RCC 7860 (cell line): ENCODE measurements at regions not wholly inside any gene's neighbourhood (a gene's known extent, or its start where the extent isn't known, plus 50 kb on each side); places are given as distances from the start of the nearest gene placed in this dataset.

ENCODE experiments used
- DNase-seq: peaks from one replicate; pipeline ENCODE4 v3.0.0-alpha.2; 2015; ENCODE audit warnings: low spot score
- FAIRE-seq: peaks from 2 replicates; lab custom pipeline; 2012; peaks lifted over from hg19 to GRCh38; lab: Jason Lieb, UNC

DNA sequence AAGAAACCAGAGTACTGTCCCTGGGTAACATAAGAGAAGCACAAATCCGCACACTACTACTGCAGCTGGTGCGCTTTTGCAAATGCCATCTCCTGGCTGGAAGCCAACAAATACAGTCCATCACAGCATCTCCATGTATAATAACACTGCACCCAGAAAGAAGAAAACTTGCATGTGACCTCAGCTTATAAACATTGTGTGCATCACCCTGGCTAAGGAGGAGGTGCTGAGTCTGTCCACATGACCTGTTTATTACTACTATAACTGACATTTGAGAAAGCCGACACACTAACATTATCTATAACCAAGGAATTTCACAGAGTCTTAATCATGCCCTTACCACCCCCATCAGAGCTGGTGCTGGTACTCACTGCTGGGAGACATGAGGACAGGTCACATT is 516.8 kb downstream of the CFAP47 start:
- FAIRE-seq = no peak
- DNase-seq = peak; percentile 60

- DNase-seq (no peak), FAIRE-seq (no peak)
Observed at GRCh38 chrX:36443007-36443406, 523.5 kb downstream of the CFAP47 start.

- no peak for DNase-seq
- no peak for FAIRE-seq
Observed at GRCh38 chrX:36445566-36445965, 526.0 kb downstream of the CFAP47 start.

DNA sequence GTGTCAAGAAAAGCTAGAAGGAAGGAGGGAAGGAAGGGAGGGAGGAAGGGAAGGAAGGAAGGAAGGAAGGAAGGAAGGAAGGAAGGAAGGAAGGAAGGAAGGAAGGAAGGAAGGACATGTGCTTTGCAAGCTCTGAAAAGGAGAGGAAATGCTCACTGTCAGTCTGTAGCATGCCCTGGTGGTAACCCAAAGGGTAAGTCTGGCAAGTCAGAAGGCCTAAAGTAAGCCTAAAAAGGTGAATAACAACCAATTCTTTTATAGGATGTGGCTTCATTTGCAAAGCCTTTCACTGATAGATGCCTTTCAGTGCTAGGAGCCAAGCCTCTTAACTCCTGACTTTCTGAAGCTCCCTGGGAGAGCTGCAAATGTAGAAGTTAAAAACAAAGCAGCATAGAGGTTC is 542.6 kb downstream of the CFAP47 start:
- no peak for DNase-seq
- FAIRE-seq = no peak

- no peak for DNase-seq
Observed at GRCh38 chrX:36480441-36480990, 527.6 kb upstream of the FAM47C start.

GRCh38 chrX:36501169-36501702 is 506.9 kb upstream of the FAM47C start:
- DNase-seq (no peak), FAIRE-seq (no peak)

More at GRCh38 chrX:36480441-36480990, 527.6 kb upstream of the FAM47C start:
- no peak for FAIRE-seq

DNA sequence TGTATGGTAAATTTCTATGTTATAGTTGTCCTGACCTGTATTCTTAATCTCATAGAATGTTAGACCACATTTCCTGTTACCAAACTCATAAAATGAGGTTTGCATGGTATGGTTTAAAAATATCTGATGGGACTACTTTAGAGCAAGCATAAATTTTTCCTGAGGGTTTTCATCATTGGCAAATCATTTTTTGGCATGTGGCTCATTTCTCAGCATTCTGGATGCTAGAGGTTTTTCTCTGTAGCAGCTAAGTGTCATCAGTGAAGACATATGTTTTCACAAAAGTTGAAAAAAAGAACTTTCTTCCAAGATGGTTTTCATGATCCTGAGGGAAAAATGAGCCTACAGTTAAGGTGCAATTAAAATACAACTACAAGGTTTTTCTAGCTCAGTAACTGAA is 503.5 kb upstream of the FAM47C start:
- FAIRE-seq (no peak), DNase-seq (no peak)

GRCh38 chrX:36508042-36508441 is 500.1 kb upstream of the FAM47C start:
- no peak for DNase-seq
- no peak for FAIRE-seq

- FAIRE-seq (no peak), DNase-seq (no peak)
Observed at GRCh38 chrX:36510736-36511135, 497.4 kb upstream of the FAM47C start.

DNA sequence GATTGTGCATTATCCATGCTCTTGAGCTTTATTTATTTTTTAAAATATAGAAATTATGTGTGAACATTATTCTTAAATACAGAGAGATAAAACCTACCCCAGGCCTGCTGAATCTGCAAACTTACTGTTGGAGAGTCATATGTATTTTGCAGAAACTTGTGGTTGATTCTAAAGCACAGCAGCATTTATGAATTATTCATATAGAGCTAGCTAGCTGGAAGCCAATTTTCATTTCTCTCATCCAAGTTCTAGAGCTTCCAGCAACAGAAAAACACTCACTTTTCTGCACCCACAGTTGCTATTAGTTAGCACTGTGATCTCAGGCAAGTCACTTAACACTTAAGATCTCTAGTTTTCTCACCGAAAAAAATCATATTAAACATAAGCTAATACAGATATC is 479.5 kb upstream of the FAM47C start:
- FAIRE-seq (no peak), DNase-seq (no peak)

GRCh38 chrX:36534900-36535299 is 473.3 kb upstream of the FAM47C start:
- DNase-seq (no peak), FAIRE-seq (no peak)

- DNase-seq (no peak), FAIRE-seq (no peak)
Observed at GRCh38 chrX:36543499-36543898, 464.7 kb upstream of the FAM47C start.

DNA sequence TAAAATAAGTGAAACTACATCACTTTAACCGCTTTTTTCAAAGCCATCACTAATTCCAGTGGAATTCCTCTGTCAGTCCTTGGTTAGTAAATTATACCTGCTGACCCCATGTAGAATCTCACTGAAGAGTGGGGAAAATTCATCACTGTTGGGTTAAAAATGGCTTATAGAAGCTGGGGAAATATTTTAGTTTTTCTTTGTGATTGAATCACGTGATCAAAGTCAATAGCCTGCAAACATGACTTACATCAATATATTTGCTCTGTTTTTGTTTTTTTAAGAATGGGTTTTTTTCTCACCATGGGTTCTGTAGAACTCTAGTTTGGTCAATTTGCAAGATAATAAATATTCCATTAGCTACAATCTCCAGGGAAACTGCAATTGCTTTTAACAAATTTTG is 445.2 kb upstream of the FAM47C start:
- DNase-seq (no peak), FAIRE-seq (no peak)

DNA sequence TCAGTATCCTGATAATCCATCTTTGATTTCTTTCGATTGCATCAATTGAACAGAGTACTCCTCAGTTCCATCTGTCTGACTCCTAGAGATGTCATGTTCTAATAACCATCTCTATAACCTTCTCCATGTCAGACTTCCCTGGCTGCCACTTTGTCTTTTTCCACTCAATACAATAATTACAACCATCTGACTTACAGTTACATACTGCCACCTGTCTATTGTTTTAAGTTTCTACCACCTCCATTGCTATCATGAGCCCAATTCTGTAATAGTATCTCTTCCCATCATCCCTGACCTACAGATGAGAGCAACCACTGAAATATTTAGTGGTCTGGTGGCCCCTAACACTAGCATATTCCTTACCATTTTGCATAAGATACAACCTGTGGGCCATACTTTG is 439.2 kb upstream of the FAM47C start:
- DNase-seq (no peak), FAIRE-seq (no peak)

GRCh38 chrX:36573720-36574119 is 434.4 kb upstream of the FAM47C start:
- DNase-seq (no peak), FAIRE-seq (no peak)

- FAIRE-seq (no peak), DNase-seq (no peak)
Observed at GRCh38 chrX:36575670-36576069, 432.5 kb upstream of the FAM47C start.

DNA sequence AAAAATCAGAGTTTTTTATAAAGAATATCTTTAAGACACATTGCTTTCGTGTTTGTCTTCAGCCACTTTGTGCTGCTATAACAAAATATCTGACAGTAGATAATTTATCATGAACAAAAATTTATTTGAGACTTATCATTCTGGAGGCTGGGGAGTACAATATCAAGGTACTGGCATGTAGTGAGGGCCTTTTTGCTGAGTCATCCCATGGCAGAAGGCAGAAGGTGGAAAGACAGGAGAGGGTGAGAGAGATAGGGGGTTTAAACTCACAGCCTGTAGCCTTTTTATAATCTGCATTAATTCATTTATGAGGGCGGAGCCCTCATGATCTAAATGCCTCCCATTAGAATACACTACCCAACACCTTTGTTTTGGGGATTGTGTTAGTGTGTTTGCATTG is 431.2 kb upstream of the FAM47C start:
- DNase-seq = no peak
- FAIRE-seq = no peak

DNA sequence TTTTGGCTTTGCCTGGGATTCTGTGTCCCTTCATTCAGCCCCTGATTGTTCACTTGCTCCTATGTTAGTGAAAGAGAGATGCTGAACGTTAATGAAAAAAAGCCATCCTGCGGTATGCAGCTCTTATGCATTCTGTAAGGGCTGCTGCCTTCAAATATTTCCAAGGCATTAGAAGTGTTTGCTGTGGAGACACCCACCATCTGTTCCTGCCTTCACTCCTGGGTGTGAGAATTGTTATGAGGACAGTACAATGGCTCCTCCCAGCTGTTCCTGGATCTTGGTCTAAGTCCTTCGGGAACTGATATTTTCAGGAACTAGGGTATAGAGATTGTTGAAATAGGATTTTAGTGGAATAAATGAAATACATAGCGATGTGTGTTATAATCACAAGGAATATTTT is 427.1 kb upstream of the FAM47C start:
- DNase-seq (no peak), FAIRE-seq (no peak)

GRCh38 chrX:36583674-36584073 is 424.5 kb upstream of the FAM47C start:
- FAIRE-seq (no peak), DNase-seq (no peak)

DNA sequence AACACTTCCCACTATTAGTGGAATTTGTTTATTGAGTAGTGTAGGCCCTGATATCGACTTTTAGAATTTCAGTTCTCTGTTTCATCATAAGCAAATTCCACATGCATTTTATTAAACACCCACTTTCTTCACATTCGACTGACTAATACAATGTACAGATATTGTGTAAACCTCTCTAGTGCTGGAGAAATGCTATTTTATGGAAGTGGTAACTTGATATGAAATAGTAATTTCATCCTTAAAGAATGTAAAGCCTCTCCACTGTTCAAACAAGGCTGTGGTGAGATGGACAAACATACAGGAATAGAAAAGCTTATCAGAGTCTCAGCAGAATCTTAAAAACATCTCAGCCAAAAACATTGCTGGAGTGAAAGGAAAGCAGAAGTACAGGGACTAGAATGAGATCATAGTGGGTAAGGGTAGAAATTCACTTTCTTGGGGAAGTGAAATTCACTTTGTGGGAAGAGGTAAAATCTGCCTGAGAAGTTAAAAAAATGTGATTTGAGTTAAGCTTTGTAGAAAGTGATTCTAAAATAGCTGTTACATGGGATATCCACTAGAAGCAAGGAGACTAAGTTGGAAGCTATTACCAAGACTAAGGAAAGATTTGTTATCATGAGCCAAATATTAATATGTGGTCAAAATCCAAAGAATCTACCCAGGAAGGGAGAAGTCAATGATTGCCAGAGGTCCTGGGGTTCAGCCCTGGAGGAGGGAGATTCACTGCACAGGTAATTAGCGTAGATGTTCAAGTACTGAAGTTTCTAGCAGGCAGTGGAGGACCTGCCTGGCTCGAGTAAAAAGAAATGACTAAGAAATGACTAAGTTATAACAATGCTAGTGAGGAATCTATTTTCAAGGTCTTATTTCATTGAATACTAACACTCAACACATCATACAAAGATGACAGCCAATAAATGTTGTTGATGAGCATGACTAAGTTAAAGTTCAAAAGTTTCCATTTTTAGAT is 398.3 kb upstream of the FAM47C start:
- FAIRE-seq (peak; percentile 99), DNase-seq (peak; percentile 90)

- DNase-seq (no peak), FAIRE-seq (no peak)
Observed at GRCh38 chrX:36626898-36627297, 381.3 kb upstream of the FAM47C start.

DNA sequence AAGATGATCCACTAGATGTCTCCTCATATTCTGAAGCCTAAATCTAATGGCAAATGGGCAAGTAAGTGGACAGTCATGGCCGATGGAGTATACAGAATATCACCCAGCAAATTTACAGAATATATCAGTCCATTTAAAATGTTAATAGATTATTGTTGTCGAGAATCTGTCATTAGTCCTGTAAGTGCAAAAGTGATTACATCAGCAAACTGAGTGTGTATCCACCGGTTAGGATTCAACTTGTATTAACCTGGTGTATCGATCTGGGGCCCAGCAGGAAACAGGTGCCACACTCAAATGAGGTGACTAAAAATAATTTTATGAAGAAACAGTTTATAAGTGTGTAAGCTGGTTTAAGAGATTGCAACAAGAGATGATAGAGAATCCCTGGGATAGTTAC is 367.9 kb upstream of the FAM47C start:
- FAIRE-seq = no peak
- no peak for DNase-seq
